ENCODE measurements at regions not wholly inside any gene's neighbourhood (a gene's known extent, or its start where the extent isn't known, plus 50 kb on each side); places are given as distances from the start of the nearest gene placed in this dataset.

- TF ChIP-seq, protein P1, sequence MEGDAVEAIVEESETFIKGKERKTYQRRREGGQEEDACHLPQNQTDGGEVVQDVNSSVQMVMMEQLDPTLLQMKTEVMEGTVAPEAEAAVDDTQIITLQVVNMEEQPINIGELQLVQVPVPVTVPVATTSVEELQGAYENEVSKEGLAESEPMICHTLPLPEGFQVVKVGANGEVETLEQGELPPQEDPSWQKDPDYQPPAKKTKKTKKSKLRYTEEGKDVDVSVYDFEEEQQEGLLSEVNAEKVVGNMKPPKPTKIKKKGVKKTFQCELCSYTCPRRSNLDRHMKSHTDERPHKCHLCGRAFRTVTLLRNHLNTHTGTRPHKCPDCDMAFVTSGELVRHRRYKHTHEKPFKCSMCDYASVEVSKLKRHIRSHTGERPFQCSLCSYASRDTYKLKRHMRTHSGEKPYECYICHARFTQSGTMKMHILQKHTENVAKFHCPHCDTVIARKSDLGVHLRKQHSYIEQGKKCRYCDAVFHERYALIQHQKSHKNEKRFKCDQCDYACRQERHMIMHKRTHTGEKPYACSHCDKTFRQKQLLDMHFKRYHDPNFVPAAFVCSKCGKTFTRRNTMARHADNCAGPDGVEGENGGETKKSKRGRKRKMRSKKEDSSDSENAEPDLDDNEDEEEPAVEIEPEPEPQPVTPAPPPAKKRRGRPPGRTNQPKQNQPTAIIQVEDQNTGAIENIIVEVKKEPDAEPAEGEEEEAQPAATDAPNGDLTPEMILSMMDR (conservative IDR thresholded peaks at IDR 0.05; ENCODE audit: low read depth, low read length): no peak
- no peak for TF ChIP-seq EZH2 (IDR thresholded peaks at IDR 0.05; ENCODE audit: low read length, unreplicated experiment)
These were observed 214.4 kb upstream of the ACTBL2 start for GRCh38 chr5:57696825-57697570.

Data from PC-3 (cell line).